ENCODE measurements at regions not wholly inside any gene's neighbourhood (a gene's known extent, or its start where the extent isn't known, plus 50 kb on each side); places are given as distances from the start of the nearest gene placed in this dataset.

- TF ChIP-seq CTCF (IDR thresholded peaks at IDR 0.05; ENCODE audit: low read length) (no peak), EZH2 (IDR thresholded peaks at IDR 0.05; ENCODE audit: borderline replicate concordance, low read length) (no peak)
These were observed 106.7 kb upstream of the VPREB1 start for GRCh38 chr22:22137891-22138290.

Data from OCI-LY1 (cell line).